ENCODE measurements at regions not wholly inside any gene's neighbourhood (a gene's known extent, or its start where the extent isn't known, plus 50 kb on each side); places are given as distances from the start of the nearest gene placed in this dataset.

GRCh38 chr10:9470581-9470980, 1416.1 kb downstream of the GATA3 start:
- TF ChIP-seq, protein P1, sequence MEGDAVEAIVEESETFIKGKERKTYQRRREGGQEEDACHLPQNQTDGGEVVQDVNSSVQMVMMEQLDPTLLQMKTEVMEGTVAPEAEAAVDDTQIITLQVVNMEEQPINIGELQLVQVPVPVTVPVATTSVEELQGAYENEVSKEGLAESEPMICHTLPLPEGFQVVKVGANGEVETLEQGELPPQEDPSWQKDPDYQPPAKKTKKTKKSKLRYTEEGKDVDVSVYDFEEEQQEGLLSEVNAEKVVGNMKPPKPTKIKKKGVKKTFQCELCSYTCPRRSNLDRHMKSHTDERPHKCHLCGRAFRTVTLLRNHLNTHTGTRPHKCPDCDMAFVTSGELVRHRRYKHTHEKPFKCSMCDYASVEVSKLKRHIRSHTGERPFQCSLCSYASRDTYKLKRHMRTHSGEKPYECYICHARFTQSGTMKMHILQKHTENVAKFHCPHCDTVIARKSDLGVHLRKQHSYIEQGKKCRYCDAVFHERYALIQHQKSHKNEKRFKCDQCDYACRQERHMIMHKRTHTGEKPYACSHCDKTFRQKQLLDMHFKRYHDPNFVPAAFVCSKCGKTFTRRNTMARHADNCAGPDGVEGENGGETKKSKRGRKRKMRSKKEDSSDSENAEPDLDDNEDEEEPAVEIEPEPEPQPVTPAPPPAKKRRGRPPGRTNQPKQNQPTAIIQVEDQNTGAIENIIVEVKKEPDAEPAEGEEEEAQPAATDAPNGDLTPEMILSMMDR (IDR thresholded peaks at IDR 0.05): no peak
- TF ChIP-seq POLR2A (IDR thresholded peaks at IDR 0.05) (no peak), EP300 (IDR thresholded peaks at IDR 0.05) (no peak)
- WGBS, 3 donors: 23 to 43% (median 42%) methylated on average over 1 of the region's 1 CpG
- H3K4me3 ChIP-seq: no peak overlapping the region
- intact Hi-C loops (cut with DNase I): no loop called here
- H3K27ac ChIP-seq: no peak overlapping the region
- no peaks in the 10 kb centered on the region for H3K27me3 ChIP-seq
- H3K4me1 ChIP-seq (ENCODE audit: insufficient read depth): no peaks in the 10 kb centered on the region
- H3K36me3 ChIP-seq: no peaks in the 10 kb centered on the region
- no peak for DNase-seq
- no peaks in the 10 kb centered on the region for H3K9me3 ChIP-seq

DNA sequence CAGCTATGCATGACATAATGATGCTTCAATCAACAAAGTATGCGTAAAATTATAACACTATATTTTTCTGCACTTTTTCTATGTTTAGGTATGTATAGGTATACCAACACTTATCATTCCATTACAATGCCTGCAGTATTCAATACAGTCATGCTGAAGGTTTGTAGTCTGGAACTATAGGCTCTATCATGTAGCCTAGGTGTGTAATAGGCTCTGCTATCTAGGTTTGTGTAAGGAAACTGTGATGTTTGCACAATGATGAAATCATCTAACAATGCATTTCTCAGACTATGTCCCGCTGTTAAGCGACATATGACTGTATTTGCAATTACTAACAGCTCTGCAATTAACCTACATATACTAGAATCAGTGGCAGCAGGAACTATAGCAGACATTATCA, 1447.5 kb downstream of the GATA3 start:
- no peak for DNase-seq
- Histone ChIP-seq H3K9me3 (no peaks in the 10 kb centered on the region), H3K36me3 (no peaks in the 10 kb centered on the region), H3K4me3 (no peak overlapping the region), H3K27ac (no peak overlapping the region), H3K27me3 (no peaks in the 10 kb centered on the region), H3K4me1 (ENCODE audit: insufficient read depth) (no peaks in the 10 kb centered on the region)
- intact Hi-C loops (cut with DNase I): no loop called here
- 91 to 96% (median 95%) methylated on average over 3 of the region's 3 CpGs for WGBS, 3 donors
- no peak for TF ChIP-seq POLR2A (IDR thresholded peaks at IDR 0.05)
- TF ChIP-seq, protein P1 (IDR thresholded peaks at IDR 0.05): no peak
- TF ChIP-seq EP300 (IDR thresholded peaks at IDR 0.05): no peak

DNA sequence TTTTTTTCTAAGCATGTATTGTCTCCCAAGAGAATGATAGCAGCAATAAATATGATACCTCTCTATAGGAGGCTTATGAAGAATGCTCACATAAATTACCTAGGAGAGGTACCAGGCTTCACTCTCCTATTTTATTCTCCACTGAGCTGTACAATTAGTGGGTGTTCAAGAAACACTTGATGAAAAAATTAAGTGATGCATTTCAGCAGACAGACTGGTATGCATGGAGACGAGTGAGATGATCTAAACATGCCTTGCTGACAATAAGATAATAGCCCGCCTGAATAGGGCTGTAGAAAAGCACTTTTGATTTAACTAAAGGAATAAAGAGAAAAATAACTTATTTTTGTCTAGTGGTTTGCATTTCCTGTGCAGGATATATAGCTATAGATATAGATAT, 1449.7 kb downstream of the GATA3 start:
- TF ChIP-seq POLR2A (IDR thresholded peaks at IDR 0.05): no peak
- TF ChIP-seq, protein P1 (IDR thresholded peaks at IDR 0.05): no peak
- TF ChIP-seq EP300 (IDR thresholded peaks at IDR 0.05): no peak
- WGBS, 3 donors: 62 to 71% (median 70%) methylated on average over 2 of the region's 2 CpGs
- no peaks in the 10 kb centered on the region for H3K4me1 ChIP-seq (ENCODE audit: insufficient read depth)

DNA sequence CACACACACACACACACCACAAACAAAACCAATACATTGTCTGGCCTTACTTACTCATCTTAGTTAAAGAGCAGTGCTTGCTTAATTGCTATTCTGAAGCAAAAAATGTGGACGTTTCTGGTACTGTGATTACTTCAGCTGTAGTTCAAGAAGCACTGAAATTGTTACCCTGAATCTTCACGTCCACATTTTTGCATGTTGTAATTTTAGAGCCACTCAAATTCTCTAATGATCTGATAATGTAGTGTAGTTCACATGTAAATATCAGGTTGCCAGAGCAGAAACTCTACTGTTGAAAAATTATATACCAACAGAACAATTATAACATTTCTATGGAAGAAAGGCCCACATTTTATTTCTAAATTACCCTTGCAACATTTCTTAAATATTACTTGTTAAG, 1451.1 kb downstream of the GATA3 start:
- Histone ChIP-seq H3K27me3 (no peaks in the 10 kb centered on the region), H3K4me3 (no peak overlapping the region), H3K4me1 (ENCODE audit: insufficient read depth) (no peaks in the 10 kb centered on the region), H3K27ac (no peak overlapping the region), H3K36me3 (no peaks in the 10 kb centered on the region), H3K9me3 (no peaks in the 10 kb centered on the region)
- 19 to 31% (median 29%) methylated on average over 2 of the region's 2 CpGs for WGBS, 3 donors
- intact Hi-C loops (cut with DNase I): no loop called here
- DNase-seq: no peak
- no peak for TF ChIP-seq POLR2A (IDR thresholded peaks at IDR 0.05)
- TF ChIP-seq EP300 (IDR thresholded peaks at IDR 0.05): no peak
- TF ChIP-seq, protein P1 (IDR thresholded peaks at IDR 0.05): no peak

More for the DNA sequence above, 1449.7 kb downstream of the GATA3 start:
- Histone ChIP-seq H3K27ac (no peak overlapping the region), H3K27me3 (no peaks in the 10 kb centered on the region), H3K4me3 (no peak overlapping the region), H3K9me3 (no peaks in the 10 kb centered on the region), H3K36me3 (no peaks in the 10 kb centered on the region)
- DNase-seq: no peak
- intact Hi-C loops (cut with DNase I): no loop called here

- H3K4me3 ChIP-seq: no peak overlapping the region
- 6 to 17% (median 11%) methylated on average over 2 of the region's 2 CpGs for WGBS, 3 donors
- DNase-seq: no peak
- no peaks in the 10 kb centered on the region for H3K36me3 ChIP-seq
- H3K27ac ChIP-seq: no peak overlapping the region
- intact Hi-C loops (cut with DNase I): no loop called here
- H3K9me3 ChIP-seq: no peaks in the 10 kb centered on the region
- no peak for TF ChIP-seq POLR2A (IDR thresholded peaks at IDR 0.05)
- TF ChIP-seq, protein P1 (IDR thresholded peaks at IDR 0.05): no peak
- no peak for TF ChIP-seq EP300 (IDR thresholded peaks at IDR 0.05)
- no peaks in the 10 kb centered on the region for H3K27me3 ChIP-seq
- H3K4me1 ChIP-seq (ENCODE audit: insufficient read depth): no peaks in the 10 kb centered on the region
Observed at GRCh38 chr10:9508606-9509005, 1454.1 kb downstream of the GATA3 start.
